Adrenal gland (tissue), 9 donors: ENCODE measurements at regions not wholly inside any gene's neighbourhood (a gene's known extent, or its start where the extent isn't known, plus 50 kb on each side); places are given as distances from the start of the nearest gene placed in this dataset.

ENCODE experiments used
- DNase-seq, 7 donors: peaks; one replicate each; pipeline ENCODE4 v3.0.0-alpha.2; 2019 to 2020
- H3K27ac ChIP-seq, 5 donors: fragments of 200-600 bp; sonication (generic) in 4 of 5; 1 replicate in 3 of 5; 2 replicates in 2 of 5; pipeline versions ENCODE4 v1.5.1 to v1.8.0; 2016 to 2020; ENCODE audit warnings: mild to moderate bottlenecking in 1 of 5
- H3K27me3 ChIP-seq: fragments of 200-600 bp; 2 replicates; pipeline ENCODE4 v1.8.0; 2021
- H3K36me3 ChIP-seq, 2 donors: fragments of 200-600 bp; replicated peaks in 1 of 2; 1 replicate in 1 of 2; 2 replicates in 1 of 2; pipeline versions ENCODE4 v1.5.1 to v1.8.0; 2018 to 2022
- H3K4me1 ChIP-seq, 2 donors: fragments of 200-600 bp; replicated peaks in 1 of 2; 1 replicate in 1 of 2; 2 replicates in 1 of 2; pipeline versions ENCODE4 v1.5.1 to v1.8.0; 2018 to 2021
- H3K4me3 ChIP-seq, 4 donors: fragments of 200-600 bp; sonication (generic) in 3 of 4; one replicate each; pipeline ENCODE4 v1.5.1; 2016 to 2018
- H3K9me3 ChIP-seq, 3 donors: fragments of 200-600 bp; sonication (generic) in 1 of 3; replicated peaks in 1 of 3; 1 replicate in 2 of 3; 2 replicates in 1 of 3; pipeline versions ENCODE4 v1.5.1 to v1.8.0; 2016 to 2021
- CTCF ChIP-seq, 6 experiments: fragments of 450-650 bp in 4 of 6; fragments of 200-600 bp in 2 of 6; sonication (generic) in 1 of 6; IDR thresholded peaks; 1 replicate in 5 of 6; 2 replicates in 1 of 6; pipeline versions ENCODE4 v1.5.1 to v1.8.0; 2016 to 2021; ENCODE audit warnings: antibody characterized with exemption in 6 of 6, mild to moderate bottlenecking in 2 of 6, moderate library complexity in 1 of 6
- POLR2A ChIP-seq, 2 donors: fragments of 450-650 bp; IDR thresholded peaks; one replicate each; pipeline ENCODE4 v1.6.1; 2017; ENCODE audit warnings: antibody characterized with exemption in 2 of 2, mild to moderate bottlenecking in 2 of 2, moderate library complexity in 1 of 2
- WGBS, 4 donors: extraction: QIAGEN DNeasy Blood & Tissue Kit in 2 of 4; methylation state at CpG; one replicate each; pipeline versions ENCODE4 v1.1.5 to v1.1.7; 2013 to 2017; 5-methylcytosine and 5-hydroxymethylcytosine counted together
- intact Hi-C, 2 donors: fragments of 100-400 bp; cut with DNase I; formaldehyde crosslinking; loops; one replicate each; pipeline versions ENCODE4 v1.14.1 to v1.15.0; 2022 to 2023
- donor health status: healthy with polysubstance abuse.
- donor health status: Bipolar disorder and iron deficiency.
- donor health status: DM: yes; HTN: yes; CAD: no.
- donor health status: DM: no; HTN: no; CAD: no.
- donor health status: DM: no; HTN: no; CAD: no.

- Histone ChIP-seq H3K27me3 (no peaks in the 10 kb centered on the region), H3K9me3 (peaks cover 0 to 5% (median 0%) of the 10 kb centered on the region in 3 donors), H3K36me3 (no peaks in the 10 kb centered on the region), H3K27ac (no peak overlapping the region), H3K4me3 (no peak overlapping the region), H3K4me1 (no peaks in the 10 kb centered on the region)
- no peak for TF ChIP-seq POLR2A (IDR thresholded peaks at IDR 0.05)
- no peak for TF ChIP-seq CTCF (IDR thresholded peaks at IDR 0.05)
- DNase-seq = no peak
- 74 to 80% (median 78%) methylated on average over 3 of the region's 3 CpGs for WGBS, 4 donors
- intact Hi-C loops = no loop called here
Observed at GRCh38 chr20:21569586-21569985, 55.7 kb upstream of the NKX2-2 start.

- Histone ChIP-seq H3K4me3 (no peak overlapping the region), H3K36me3 (no peaks in the 10 kb centered on the region), H3K27me3 (no peaks in the 10 kb centered on the region), H3K4me1 (no peaks in the 10 kb centered on the region), H3K27ac (no peak overlapping the region), H3K9me3 (peaks cover 0 to 5% (median 0%) of the 10 kb centered on the region in 3 donors)
- TF ChIP-seq POLR2A (IDR thresholded peaks at IDR 0.05) = no peak
- TF ChIP-seq CTCF (IDR thresholded peaks at IDR 0.05) = no peak
- 66 to 77% (median 74%) methylated on average over 15 of the region's 15 CpGs for WGBS, 4 donors
- DNase-seq = no peak
- intact Hi-C loops = no loop called here
Observed at GRCh38 chr20:21564127-21564773, 50.4 kb upstream of the NKX2-2 start.
